HL-60 (cell line): ENCODE measurements at regions not wholly inside any gene's neighbourhood (a gene's known extent, or its start where the extent isn't known, plus 50 kb on each side); places are given as distances from the start of the nearest gene placed in this dataset.

Experiments used
- DNase-seq, 2 experiments: peaks; one replicate each; pipeline ENCODE4 v3.0.0-alpha.2; 2010 to 2020; ENCODE audit warnings: low read depth in 1 of 2, low spot score in 1 of 2
- H3K27ac ChIP-seq: fragments of 250-450 bp; sonication (Bioruptor Pico); replicated peaks from 2 replicates; pipeline ENCODE4 v1.5.1; 2020; ENCODE audit warnings: mild to moderate bottlenecking, moderate library complexity
- H3K27me3 ChIP-seq: fragments of 250-450 bp; sonication (Bioruptor Pico); 2 replicates; pipeline ENCODE4 v1.5.1; 2021; ENCODE audit warnings: mild to moderate bottlenecking, moderate library complexity; ENCODE audit not compliant: insufficient read depth, poor library complexity, severe bottlenecking
- H3K4me3 ChIP-seq: replicated peaks from 2 replicates; pipeline ENCODE4 v1.5.1; 2011; ENCODE audit warnings: mild to moderate bottlenecking, control low read depth, low read length; ENCODE audit not compliant: insufficient read depth
- CTCF ChIP-seq: IDR thresholded peaks from one replicate; pipeline ENCODE4 v1.5.1; 2011; ENCODE audit warnings: low read length, control low read depth, inconsistent platforms; ENCODE audit not compliant: insufficient read depth
- GABPA ChIP-seq: IDR thresholded peaks from 2 replicates; pipeline ENCODE4 v1.6.1; 2012; ENCODE audit warnings: low read depth
- POLR2AphosphoS5 ChIP-seq: IDR thresholded peaks from 2 replicates; pipeline ENCODE4 v1.6.1; 2012; ENCODE audit warnings: low read depth
- REST ChIP-seq: IDR thresholded peaks from 2 replicates; pipeline ENCODE4 v1.6.1; 2012; ENCODE audit warnings: low read depth; ENCODE audit not compliant: insufficient replicate concordance
- SPI1 ChIP-seq: IDR thresholded peaks from 2 replicates; pipeline ENCODE4 v1.6.1; 2012; ENCODE audit warnings: low read depth, mild to moderate bottlenecking, borderline replicate concordance

- Histone ChIP-seq H3K27ac (no peak overlapping the region), H3K27me3 (peaks cover 30% of the 10 kb centered on the region), H3K4me3 (no peak overlapping the region)
- no peak for DNase-seq
- TF ChIP-seq CTCF (no peak), GABPA (no peak), REST (no peak), POLR2AphosphoS5 (no peak), SPI1 (no peak)
Measured at GRCh38 chr10:129031844-129032150, 435.2 kb upstream of the MGMT start.

GRCh38 chr10:129032372-129033313 is 434.4 kb upstream of the MGMT start:
- TF ChIP-seq SPI1 (no peak), GABPA (no peak), POLR2AphosphoS5 (no peak), CTCF (no peak), REST (no peak)
- Histone ChIP-seq H3K27ac (no peak overlapping the region), H3K27me3 (peaks cover 30% of the 10 kb centered on the region), H3K4me3 (no peak overlapping the region)
- DNase-seq = no peak

- DNase-seq = no peak
- TF ChIP-seq REST (no peak), POLR2AphosphoS5 (no peak), GABPA (no peak), CTCF (no peak), SPI1 (no peak)
- Histone ChIP-seq H3K27ac (no peak overlapping the region), H3K4me3 (no peak overlapping the region), H3K27me3 (peaks cover 30% of the 10 kb centered on the region)
Measured at GRCh38 chr10:129033340-129033739, 433.7 kb upstream of the MGMT start.
